ENCODE measurements at regions not wholly inside any gene's neighbourhood (a gene's known extent, or its start where the extent isn't known, plus 50 kb on each side); places are given as distances from the start of the nearest gene placed in this dataset.

DNA sequence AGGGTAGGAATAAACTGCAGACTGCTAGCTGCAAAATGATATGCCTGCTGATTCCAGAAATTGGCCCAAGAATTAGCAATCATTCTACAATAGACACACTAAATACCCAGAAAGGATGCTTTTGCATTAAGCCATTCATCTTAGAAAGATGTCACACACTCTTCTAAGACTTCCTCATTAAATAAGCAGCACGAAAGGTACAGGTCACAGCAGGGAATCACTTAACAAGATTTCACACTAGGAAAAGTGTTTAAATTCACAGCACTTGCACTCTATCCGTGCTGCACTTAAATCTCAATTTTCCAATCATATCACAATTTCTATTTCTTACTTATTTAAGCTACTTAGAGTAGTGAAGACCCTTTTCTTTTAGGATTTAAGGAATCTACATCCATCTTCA, 372.8 kb upstream of the CBLB start:
- no peaks in the 10 kb centered on the region for H3K9me3 ChIP-seq (ENCODE audit: insufficient read depth, low read length)
- H3K36me3 ChIP-seq (replicated peaks; ENCODE audit: low read depth, low read length), result no peaks in the 10 kb centered on the region
- H3K79me2 ChIP-seq (ENCODE audit: low read length), result no peaks in the 10 kb centered on the region
- H4K20me1 ChIP-seq (ENCODE audit: insufficient read depth, low read length), result no peaks in the 10 kb centered on the region
- peaks cover 12% of the 10 kb centered on the region for H3K4me1 ChIP-seq (ENCODE audit: low read length)
- no peak overlapping the region for H3K4me2 ChIP-seq (ENCODE audit: low read length)
- H2AFZ ChIP-seq (ENCODE audit: low read depth, low read length), result no peak overlapping the region
- no peaks in the 10 kb centered on the region for H3K27me3 ChIP-seq (ENCODE audit: low read depth, low read length)
- H3K9ac ChIP-seq (ENCODE audit: low read length), result no peak overlapping the region
- H3K27ac ChIP-seq (ENCODE audit: low read length), result no peak overlapping the region
- no peak overlapping the region for H3K4me3 ChIP-seq (ENCODE audit: low read length)
- TF ChIP-seq, protein P1, sequence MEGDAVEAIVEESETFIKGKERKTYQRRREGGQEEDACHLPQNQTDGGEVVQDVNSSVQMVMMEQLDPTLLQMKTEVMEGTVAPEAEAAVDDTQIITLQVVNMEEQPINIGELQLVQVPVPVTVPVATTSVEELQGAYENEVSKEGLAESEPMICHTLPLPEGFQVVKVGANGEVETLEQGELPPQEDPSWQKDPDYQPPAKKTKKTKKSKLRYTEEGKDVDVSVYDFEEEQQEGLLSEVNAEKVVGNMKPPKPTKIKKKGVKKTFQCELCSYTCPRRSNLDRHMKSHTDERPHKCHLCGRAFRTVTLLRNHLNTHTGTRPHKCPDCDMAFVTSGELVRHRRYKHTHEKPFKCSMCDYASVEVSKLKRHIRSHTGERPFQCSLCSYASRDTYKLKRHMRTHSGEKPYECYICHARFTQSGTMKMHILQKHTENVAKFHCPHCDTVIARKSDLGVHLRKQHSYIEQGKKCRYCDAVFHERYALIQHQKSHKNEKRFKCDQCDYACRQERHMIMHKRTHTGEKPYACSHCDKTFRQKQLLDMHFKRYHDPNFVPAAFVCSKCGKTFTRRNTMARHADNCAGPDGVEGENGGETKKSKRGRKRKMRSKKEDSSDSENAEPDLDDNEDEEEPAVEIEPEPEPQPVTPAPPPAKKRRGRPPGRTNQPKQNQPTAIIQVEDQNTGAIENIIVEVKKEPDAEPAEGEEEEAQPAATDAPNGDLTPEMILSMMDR (IDR thresholded peaks at IDR 0.05; ENCODE audit: low read depth, low read length), result no peak
- TF ChIP-seq EZH2phosphoT487 (IDR thresholded peaks at IDR 0.05; ENCODE audit: low read depth), result no peak

DNA sequence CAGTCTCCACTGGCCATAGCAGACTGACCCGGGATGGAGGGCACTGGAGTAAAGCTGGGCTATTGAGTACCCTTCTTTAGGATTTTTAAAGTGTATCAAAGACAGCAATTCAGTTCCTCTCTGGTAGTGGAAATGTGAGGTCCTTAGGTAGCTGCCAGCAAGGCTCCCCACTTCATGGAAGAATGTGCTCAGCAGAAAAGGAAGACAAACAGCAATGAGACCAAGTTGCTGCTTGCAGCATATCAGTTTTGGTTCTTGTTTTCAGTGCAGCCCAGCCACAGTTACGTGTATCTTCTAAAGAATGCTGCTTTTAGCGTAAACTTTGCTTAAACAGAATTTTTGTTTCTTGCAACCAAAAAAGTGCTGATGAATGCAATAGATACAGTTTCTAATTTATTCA, 374.0 kb upstream of the CBLB start:
- TF ChIP-seq, protein P1 (IDR thresholded peaks at IDR 0.05; ENCODE audit: low read depth, low read length), result no peak
- TF ChIP-seq EZH2phosphoT487 (IDR thresholded peaks at IDR 0.05; ENCODE audit: low read depth), result no peak
- H3K4me2 ChIP-seq (ENCODE audit: low read length), result peak overlapping the region; percentile 46
- H3K79me2 ChIP-seq (ENCODE audit: low read length), result no peaks in the 10 kb centered on the region
- peak overlapping the region; percentile 60 for H2AFZ ChIP-seq (ENCODE audit: low read depth, low read length)
- no peaks in the 10 kb centered on the region for H3K9me3 ChIP-seq (ENCODE audit: insufficient read depth, low read length)
- H4K20me1 ChIP-seq (ENCODE audit: insufficient read depth, low read length), result no peaks in the 10 kb centered on the region
- no peaks in the 10 kb centered on the region for H3K27me3 ChIP-seq (ENCODE audit: low read depth, low read length)
- peaks cover 15% of the 10 kb centered on the region for H3K4me1 ChIP-seq (ENCODE audit: low read length)
- no peak overlapping the region; the same call in 1 of the 2 replicates for H3K4me3 ChIP-seq (ENCODE audit: low read length)
- no peak overlapping the region for H3K9ac ChIP-seq (ENCODE audit: low read length)
- no peak overlapping the region for H3K27ac ChIP-seq (ENCODE audit: low read length)
- H3K36me3 ChIP-seq (replicated peaks; ENCODE audit: low read depth, low read length), result no peaks in the 10 kb centered on the region

DNA sequence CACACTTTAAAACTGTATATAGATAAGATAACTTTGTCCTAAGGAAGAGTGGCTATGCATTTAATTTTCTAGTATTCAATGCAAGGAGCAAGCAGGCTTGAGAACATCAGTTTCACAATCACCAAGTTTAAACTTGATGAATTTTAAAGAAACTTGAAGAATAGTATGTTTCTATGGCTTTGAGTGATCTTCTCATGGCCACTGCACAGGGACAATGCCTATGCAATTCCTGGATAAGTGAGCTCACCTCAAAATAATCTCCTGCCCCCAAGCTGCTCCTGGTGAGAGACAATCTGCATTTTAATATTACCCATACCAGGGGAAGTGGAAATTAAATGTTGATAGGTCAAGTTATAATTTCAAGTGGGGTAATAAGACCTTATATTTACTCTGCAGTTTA, 376.6 kb upstream of the CBLB start:
- Histone ChIP-seq H3K79me2 (ENCODE audit: low read length) (no peaks in the 10 kb centered on the region), H3K4me2 (ENCODE audit: low read length) (no peak overlapping the region), H3K27me3 (ENCODE audit: low read depth, low read length) (no peaks in the 10 kb centered on the region), H3K36me3 (replicated peaks; ENCODE audit: low read depth, low read length) (no peaks in the 10 kb centered on the region), H3K9ac (ENCODE audit: low read length) (no peak overlapping the region), H4K20me1 (ENCODE audit: insufficient read depth, low read length) (no peaks in the 10 kb centered on the region), H3K4me3 (ENCODE audit: low read length) (no peak overlapping the region), H3K9me3 (ENCODE audit: insufficient read depth, low read length) (no peaks in the 10 kb centered on the region), H3K27ac (ENCODE audit: low read length) (no peak overlapping the region), H3K4me1 (ENCODE audit: low read length) (peaks cover 32% of the 10 kb centered on the region), H2AFZ (ENCODE audit: low read depth, low read length) (no peak overlapping the region)
- TF ChIP-seq, protein P1 (IDR thresholded peaks at IDR 0.05; ENCODE audit: low read depth, low read length), result no peak
- no peak for TF ChIP-seq EZH2phosphoT487 (IDR thresholded peaks at IDR 0.05; ENCODE audit: low read depth)

DNA sequence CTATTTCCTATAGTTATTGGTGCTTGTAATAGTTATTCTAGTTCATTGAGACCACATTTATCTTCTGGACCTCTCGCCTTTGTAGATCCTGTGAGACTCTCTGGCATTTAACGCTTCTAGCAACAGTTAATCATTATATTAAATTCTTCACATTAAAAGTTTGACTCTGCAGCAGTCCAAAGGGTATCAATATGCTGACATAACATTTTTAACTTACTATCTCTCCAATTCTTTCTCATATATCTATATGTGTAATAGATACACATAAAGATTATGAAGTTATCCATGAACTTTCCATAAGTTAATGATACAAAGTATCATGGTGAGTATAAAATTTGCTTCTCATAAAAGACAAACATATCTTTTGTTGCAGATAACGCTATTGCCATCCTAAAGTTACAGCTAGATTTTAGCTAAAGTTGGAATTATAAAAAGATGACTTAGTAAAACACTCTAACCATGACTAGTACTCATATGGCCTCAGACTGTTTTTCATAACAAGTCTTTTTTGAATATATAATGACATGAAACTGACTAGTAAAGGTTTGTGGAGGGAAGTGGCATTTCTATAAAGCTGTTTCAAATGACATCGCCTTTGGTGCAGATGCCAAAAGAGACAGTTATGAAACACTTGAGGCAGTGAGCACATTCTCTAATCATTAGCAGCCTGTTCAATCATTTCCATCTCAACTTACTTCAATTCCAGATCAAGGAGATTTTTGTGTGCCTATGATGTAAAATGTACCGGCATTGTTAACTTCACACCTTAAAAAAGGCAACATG, 379.3 kb upstream of the CBLB start:
- TF ChIP-seq, protein P1 (IDR thresholded peaks at IDR 0.05; ENCODE audit: low read depth, low read length), result no peak
- TF ChIP-seq EZH2phosphoT487 (IDR thresholded peaks at IDR 0.05; ENCODE audit: low read depth), result no peak
- peaks cover 25% of the 10 kb centered on the region for H3K4me1 ChIP-seq (ENCODE audit: low read length)

More for the DNA sequence above, 379.3 kb upstream of the CBLB start:
- H3K79me2 ChIP-seq (ENCODE audit: low read length), result no peaks in the 10 kb centered on the region
- no peaks in the 10 kb centered on the region for H4K20me1 ChIP-seq (ENCODE audit: insufficient read depth, low read length)
- H3K36me3 ChIP-seq (replicated peaks; ENCODE audit: low read depth, low read length), result peaks cover 6% of the 10 kb centered on the region
- no peaks in the 10 kb centered on the region for H3K9me3 ChIP-seq (ENCODE audit: insufficient read depth, low read length)
- no peaks in the 10 kb centered on the region for H3K27me3 ChIP-seq (ENCODE audit: low read depth, low read length)
- H2AFZ ChIP-seq (ENCODE audit: low read depth, low read length), result no peak overlapping the region
- H3K4me3 ChIP-seq (ENCODE audit: low read length), result no peak overlapping the region
- 0 out of 2 replicates have a peak overlapping the region, but pooled peaks have one; percentile 6 for H3K27ac ChIP-seq (ENCODE audit: low read length)
- no peak overlapping the region for H3K9ac ChIP-seq (ENCODE audit: low read length)
- peak overlapping the region; percentile 56 for H3K4me2 ChIP-seq (ENCODE audit: low read length)
